Stimulated activated CD8-positive, alpha-beta memory T cell treated with anti-CD3 and anti-CD28 coated beads, Interleukin-15, amount 100 ng/mL, for 24 hours (primary cell): ENCODE measurements at regions not wholly inside any gene's neighbourhood (a gene's known extent, or its start where the extent isn't known, plus 50 kb on each side); places are given as distances from the start of the nearest gene placed in this dataset.

Experiments used
- DNase-seq: peaks from one replicate; pipeline ENCODE4 v3.0.0-alpha.2; 2020; ENCODE audit warnings: low read depth

GRCh38 chr15:70347321-70348225 is 249.9 kb upstream of the TLE3 start:
- no peak for DNase-seq

GRCh38 chr15:70345251-70346019 is 247.7 kb upstream of the TLE3 start:
- no peak for DNase-seq

- DNase-seq: no peak
Observed at GRCh38 chr15:70344666-70345065, 246.9 kb upstream of the TLE3 start.

GRCh38 chr15:70343961-70344621 is 246.4 kb upstream of the TLE3 start:
- no peak for DNase-seq

GRCh38 chr15:70342554-70343548 is 245.1 kb upstream of the TLE3 start:
- no peak for DNase-seq

GRCh38 chr15:70342141-70342540 is 244.4 kb upstream of the TLE3 start:
- DNase-seq: no peak

GRCh38 chr15:70341566-70341965 is 243.8 kb upstream of the TLE3 start:
- DNase-seq: no peak

- DNase-seq: no peak
Observed at GRCh38 chr15:70340494-70340870, 242.8 kb upstream of the TLE3 start.

- DNase-seq: no peak
Observed at GRCh38 chr15:70339571-70340493, 242.1 kb upstream of the TLE3 start.

- DNase-seq: no peak
Observed at GRCh38 chr15:70337277-70338186, 239.8 kb upstream of the TLE3 start.

- no peak for DNase-seq
Observed at GRCh38 chr15:70336425-70337009, 238.8 kb upstream of the TLE3 start.

GRCh38 chr15:70334286-70334685 is 236.6 kb upstream of the TLE3 start:
- no peak for DNase-seq

- no peak for DNase-seq
Observed at GRCh38 chr15:70329179-70329578, 231.5 kb upstream of the TLE3 start.

- no peak for DNase-seq
Observed at GRCh38 chr15:70328679-70329115, 231.0 kb upstream of the TLE3 start.

GRCh38 chr15:70327856-70328678 is 230.3 kb upstream of the TLE3 start:
- no peak for DNase-seq

- no peak for DNase-seq
Observed at GRCh38 chr15:70327328-70327855, 229.7 kb upstream of the TLE3 start.
